8988T (cell line): ENCODE measurements at regions not wholly inside any gene's neighbourhood (a gene's known extent, or its start where the extent isn't known, plus 50 kb on each side); places are given as distances from the start of the nearest gene placed in this dataset.
A peak's percentile ranks its signal among the peaks of the same experiment; 100 is the strongest.

Experiments
- DNase-seq: peaks from one replicate; pipeline ENCODE4 v3.0.0; 2011

DNA sequence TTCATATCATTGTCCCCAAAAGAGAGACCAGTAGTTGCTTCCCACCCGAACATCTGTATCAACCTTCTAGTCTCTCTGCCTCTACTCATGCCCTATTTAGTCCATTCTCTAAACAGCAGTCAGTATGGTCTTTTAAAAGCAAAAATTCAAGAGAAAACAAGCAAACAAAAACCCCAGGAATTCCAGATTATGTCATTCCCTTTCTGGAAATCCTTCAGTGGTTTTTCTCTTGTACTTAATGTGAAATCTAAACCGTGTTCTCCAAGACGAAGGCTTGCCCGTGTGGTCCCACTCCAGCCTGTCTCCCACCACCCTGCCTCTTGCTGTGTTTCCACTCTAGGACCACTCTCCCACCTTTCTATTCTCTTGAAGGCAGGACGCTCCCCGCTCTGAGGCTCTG lies 90.8 kb downstream of the TMEM30B start:
- no peak for DNase-seq

DNA sequence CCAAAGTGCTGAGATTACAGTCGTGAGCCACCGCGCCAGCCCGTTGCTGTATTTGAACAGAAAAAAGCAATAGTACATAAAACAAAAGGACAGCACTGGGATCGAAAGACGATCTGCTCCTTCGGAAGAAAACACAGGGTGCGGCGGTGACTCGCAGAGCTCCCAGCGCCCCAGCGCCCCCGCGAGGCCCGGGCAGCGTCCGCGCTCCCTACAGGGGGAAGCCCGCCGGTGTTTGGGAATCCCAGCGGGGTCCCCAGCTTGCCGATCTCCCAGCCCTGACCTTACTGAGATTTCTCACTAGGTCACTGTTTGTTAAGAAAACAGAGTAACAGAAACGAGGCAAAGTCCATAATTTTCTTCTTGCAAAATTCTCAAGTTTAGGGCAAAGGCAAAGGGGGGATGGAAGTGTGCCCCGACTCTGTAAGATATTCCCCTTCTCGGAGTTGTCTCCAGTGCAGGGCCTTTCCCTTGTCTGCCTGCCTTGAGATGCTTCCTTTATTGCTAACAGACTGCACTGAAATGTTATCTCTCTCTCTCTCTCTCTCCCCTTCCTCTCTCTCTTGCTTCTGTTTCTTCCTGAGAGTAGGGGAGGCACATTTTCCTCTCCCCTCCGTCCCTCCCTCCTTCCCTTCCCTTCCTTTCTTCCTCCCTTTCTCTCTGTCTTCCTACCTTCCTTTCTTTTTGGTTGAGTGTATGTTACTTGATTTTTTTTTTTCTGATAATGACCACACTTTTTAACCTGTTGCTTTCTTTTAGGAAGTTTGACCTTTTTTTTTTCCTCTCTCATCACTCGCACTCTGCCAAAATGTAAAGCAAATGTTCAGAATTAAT lies 91.9 kb downstream of the TMEM30B start:
- peak; percentile 80 for DNase-seq

DNA sequence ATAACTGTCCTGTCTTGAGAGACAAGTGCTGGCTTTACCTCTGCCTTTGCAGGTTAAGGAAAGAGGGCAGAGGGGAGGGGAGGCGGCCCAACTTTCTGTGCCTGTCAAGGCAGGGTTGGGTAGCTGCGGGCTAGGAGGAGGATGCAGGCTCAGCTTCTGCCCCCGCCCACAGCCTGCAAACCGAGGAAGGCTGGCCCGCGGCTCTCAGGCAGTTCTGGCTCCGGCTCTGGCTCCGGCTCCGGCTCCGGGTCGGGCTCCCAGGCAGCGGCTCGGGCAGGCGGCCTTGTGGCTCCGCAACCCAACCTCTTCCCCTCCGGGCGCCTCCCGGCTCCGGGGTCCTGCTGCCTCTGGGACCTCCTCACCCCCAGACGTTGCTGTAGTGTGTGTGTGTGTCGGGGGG lies 92.9 kb downstream of the TMEM30B start:
- DNase-seq, result no peak

DNA sequence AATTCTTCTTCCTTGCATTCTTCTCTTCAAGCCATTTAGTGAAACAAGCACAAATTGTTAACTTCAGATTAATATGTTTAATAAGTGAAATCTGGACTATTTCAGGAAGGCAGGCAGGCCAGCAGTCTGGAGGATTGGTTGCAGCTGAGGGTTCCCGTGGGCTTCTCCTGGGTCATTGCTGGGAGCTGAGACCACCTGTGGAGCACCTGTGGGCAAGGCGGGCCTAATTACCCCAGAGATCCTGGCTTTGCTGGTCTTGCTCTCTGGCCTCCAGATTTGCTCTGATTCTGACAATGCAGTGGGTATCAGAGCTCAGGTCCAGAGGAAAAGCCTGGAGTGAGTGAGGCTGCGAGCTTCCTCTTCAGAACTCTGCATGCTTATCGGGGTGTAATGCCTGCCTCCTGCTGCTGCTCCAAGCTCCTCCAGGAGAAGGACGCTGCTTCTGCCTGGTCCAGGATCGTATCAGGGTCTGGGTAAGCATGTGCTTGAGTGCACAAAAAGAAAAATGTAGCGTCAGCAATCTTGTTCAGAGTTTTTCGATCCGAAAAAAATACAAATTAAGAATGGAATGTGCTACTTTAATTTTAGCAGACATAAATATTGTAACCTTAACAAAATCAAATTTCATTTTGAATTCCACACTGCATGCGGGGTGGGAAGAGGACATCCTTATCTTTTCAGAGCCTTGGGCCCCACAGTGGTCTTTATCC lies 93.8 kb downstream of the TMEM30B start:
- no peak for DNase-seq

DNA sequence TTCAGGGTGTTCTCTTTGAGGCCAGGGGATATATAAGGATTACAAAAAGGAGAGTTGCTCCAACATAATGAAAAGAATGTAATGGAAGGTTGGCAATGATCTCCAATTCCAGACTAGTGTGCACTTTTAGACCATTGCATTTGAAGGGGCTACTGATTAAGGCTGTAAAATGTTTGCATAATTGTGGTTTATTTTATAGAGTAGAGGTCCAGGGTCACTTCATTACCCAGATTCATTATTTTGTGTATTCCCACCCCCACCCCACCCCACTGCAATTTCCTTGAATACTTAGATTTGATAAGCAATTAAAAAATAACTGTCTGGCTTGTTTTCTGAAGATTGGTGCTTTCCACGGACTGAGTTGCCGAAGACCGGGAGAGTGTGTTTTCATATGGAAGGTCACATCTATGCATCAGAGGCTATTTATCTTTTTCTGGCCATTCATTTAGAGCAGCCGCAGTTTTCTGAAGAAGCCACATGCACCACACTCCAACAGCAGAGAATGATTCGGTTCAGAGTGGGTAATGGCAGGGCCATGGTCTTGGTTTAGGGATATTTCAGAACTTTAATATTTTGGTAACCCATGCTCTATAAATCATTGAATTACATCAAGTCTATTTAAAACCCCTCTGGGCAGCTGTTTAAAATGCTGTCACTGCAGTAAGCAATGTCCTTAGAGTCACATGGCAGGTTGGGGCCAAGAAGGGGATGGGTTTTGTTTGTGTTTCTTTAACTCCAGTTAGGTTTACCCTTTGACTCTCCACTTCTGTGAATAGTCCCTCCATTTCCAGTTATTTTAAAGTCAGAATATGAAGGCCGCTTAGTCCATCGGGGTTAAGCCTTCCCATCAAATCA lies 94.6 kb downstream of the TMEM30B start:
- no peak for DNase-seq

DNA sequence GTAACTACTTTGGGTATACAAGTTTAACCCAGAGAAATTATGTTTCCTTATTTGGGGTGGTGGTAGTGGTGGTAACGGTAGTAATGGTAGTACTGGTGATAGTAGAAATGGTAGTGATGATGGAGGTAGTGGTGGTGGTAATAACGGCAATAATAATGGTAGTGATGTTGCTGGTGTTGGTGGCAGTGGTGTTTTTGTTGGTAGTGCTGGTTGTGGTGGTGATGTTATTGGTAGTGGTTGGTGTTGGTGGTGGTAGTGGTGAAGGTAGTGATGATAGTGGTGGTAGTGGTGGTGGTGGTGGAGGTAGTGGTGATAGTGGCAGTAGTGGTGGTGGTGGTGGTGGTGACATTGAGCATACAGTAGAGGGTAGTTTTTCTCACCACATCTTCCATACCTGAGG lies 95.6 kb downstream of the TMEM30B start:
- DNase-seq, result no peak

DNA sequence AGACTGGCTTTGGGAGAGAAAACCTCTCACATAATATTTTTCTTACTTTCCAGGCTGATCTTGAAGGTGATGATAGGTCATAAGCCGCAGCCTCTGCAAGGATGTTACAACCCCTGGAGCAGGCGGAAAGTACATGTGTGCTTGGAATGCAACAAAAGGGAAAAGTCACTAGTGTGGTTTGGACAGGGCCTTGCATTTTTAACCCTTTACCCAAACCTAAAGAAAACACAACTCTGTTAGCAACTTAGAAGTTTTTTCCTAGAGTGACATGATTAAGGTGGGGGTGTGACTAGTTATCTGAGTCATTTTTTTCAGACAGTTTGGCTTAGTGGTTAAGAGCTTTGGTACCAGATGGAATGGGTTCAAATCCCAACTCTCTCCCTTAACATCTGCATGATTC lies 97.0 kb downstream of the TMEM30B start:
- no peak for DNase-seq

DNA sequence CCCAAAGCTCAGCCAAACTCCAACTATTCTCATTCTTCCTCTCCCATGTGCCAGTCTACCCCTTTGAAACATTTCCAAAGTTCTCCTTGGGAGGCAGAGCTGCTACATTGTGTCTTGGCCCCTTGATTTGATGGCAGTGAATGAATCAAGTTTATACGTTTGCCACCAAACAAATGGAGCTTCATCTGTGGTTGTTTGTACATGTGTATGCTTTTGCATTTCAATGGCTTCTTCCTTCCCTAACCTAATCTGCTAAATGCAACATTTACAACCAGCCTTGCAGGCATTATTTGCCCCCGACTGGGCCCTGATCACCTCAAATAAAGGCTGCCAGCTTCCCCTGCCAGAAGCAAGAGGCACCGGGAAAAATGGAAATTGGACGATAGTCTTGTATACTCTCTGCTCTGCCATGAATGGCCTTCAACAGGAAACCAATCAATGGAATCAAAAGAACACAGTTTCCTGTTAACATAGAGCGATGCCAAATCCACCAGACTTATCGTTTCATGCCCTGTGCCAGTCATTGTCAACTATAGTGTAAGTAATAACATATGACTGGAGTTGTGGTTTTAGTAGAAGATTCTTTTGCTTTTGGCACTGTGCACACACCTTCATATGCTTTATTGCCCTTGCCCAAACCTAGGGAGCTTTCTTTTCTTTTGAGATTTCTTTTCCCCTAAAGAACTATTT lies 97.8 kb downstream of the TMEM30B start:
- no peak for DNase-seq

DNA sequence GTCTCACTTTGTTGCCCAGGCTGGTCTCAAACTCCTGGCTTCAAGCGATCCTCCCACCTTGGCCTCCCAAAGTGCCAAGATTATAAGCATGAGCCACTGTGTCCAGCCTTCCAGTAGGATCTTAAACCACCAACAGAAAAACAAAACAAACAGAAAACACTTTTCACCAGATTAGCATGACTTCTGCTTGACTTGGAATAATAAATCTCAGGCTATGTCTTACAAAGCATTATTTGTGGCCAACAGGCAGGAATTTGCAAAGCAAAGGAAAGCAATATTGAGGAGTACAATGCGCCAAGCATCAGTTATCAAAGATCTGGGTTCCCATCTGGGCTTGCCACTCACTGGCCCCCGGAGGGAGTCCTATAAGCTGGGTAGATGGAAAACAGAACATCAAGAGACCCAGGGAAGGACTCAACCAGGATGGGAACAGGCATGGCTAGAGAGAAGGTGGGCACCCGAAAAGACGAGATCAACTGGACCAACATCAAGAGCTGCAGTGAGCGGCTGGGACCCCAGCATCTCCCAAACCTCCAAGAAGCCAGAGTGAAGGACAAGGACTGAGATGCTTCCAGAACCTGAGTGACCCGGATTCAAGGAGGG lies 101.2 kb downstream of the TMEM30B start:
- DNase-seq, result no peak

DNA sequence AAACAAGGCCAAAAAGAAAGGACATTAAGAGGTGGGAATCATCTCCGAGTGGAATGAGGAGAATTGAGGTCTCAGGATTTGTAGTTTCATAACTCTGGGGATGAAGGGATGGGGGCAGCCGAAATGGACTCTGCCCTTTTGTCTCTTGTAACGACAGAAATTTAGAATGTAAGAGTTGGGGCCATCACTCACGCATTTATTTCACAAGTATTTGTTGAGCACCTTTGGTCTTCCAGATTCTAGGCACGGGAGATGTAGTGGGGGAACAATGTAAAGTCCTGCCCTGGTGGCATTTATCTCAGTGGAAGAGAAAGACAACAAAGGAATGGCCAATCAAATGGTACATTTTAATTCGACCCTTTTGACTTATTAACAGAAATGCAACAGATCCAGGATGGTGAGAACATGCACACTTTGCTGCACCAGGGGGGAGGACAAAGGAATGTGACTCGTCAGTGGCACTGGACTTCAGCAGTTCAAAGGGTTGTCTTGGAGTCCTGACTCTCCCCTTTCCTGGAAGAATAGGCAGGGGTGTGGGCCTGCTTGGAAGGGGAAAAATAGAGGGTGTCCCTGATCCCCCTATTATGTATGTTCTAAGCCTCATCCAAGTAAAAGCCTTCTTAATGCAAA lies 102.0 kb downstream of the TMEM30B start:
- no peak for DNase-seq

DNA sequence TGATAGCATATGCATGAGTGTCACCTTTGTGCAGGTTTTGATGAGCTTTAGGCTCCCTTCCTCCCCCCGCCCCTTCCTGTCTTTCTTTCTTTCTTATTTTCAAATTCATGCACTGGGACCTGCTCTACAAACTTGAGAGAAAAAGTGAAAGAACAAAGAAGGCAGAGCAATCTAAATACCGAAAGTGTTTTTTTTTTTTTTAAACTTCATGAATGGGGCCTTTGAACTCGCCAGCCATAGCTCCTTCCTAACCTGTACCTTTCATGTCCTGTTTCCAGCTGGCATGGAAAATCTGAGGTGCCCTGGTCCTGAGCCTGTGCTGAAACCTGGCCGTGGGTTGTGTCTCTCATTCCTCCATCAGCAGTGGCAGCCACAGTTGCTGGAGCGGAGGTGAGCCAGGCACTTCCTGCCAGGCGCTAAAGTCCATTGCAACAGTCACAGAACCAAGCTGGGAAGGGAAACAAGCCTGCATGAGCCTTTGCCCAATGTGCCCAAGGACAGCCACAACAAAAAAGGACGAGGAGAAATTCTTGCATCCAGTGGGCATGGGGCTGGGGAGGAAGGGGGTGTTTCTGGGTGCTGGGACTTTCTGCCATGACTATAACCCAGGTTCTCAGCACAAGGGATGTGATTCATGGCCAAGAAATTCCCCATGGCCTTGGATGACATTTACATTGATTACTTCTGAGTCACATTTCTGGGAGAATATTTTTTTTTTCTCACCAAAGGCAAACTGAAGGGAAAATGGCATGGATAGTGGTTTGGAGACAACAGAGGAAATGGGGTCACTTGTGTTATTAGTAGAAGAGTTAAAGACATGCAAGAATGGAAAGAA lies 102.7 kb downstream of the TMEM30B start:
- peak; percentile 43 for DNase-seq

DNA sequence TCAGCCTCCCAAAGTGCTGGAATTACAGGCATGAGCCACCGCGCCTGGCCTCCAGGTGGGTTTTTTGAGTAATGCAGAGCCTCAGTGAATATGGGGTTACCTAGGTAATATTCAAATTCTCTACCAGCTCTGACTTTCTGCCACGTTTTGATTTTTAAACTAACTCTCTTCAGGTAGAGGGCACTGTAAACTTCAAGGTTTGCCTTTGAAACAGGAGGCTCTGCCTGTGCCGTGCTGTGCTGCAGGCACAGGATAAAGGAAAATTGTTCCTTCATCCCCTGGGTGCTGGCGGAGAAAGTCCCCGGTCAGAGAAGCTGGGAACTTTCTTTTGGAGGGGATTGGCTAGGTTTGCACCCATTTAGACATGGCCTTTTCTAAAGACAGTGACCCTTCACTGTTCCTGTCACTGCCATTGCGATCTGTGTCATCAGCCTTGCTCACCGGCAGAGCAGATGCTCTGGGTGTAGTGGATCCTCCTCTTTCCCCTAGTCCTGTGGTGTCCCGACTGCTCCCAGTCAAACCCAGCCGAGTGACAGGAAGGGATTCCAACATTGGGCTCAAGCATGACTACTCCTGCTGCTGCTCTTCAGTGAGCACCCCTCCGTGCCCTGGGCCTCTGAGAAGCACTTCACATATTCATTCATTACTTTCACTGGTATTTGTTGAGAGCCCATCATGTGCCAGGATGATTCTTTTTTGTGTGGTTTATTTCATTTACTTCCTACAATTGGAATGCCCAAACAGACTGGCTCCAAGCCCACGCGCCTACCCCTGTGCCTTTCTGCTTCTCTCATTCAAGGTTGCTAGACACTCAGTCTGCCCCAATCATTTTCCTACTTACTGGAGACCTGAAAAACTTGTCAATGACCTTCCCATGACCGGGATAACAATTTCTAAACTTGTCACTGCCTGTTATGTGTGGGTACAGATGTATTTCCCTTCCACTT lies 103.6 kb downstream of the TMEM30B start:
- DNase-seq, result no peak

DNA sequence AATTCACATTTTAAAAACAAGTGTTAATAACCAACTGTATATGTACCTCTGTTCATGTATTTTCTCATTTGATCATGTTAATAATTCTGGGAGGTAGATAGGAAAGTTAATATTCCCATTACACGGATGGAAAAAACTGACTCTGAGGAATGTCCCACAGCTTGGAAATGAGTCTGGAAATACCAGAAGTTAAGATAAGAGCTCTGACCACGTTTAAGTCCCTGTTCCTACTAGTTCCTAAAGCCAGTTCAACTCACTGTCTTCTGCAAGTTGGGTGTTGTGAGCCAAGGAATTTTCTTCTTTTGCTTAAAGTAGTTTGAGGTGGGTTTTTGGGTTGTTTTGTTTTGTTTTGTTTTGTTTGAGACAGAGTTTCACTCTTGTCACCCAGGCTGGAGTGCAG lies 104.5 kb downstream of the TMEM30B start:
- no peak for DNase-seq

DNA sequence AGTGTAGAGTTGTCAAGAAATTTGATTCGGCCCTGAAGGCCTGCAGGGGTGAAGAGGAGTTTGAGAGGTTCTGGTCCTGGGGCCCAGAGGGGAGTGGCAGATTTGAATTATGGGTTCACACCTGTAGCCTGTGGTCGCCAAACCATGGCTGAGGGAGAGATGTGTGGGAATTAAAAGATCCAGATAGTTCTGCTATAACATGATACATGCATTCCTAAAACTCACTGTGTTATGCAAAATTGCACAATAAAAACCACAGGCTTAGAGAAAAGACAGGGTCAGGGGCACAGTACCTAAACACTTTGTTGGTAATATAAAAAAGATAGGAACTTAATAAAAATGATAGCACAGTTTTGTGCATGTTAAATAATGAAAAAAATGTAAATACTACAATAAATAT lies 106.2 kb downstream of the TMEM30B start:
- DNase-seq, result no peak

DNA sequence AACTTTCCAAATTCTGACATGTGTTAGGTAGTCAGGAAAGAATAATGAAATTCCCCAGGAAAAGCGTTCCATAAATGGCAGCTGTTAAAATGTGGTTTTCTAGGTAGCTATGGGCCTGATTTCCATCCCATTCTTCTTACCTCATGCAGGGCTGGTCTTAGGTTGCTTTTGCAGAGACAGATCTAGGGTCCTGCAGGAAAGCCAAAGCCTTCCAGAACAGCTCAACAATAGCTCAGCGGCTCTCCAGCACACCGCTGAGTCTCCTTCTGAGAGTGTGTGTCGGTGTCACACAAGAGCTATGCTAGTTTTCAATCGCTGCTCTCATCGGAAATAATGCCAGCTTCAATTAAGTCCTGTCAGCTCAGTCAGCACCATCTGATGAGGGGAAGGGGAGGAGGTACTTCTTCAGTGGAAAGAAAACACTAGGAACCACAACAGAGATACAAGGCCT lies 106.7 kb downstream of the TMEM30B start:
- DNase-seq, result no peak

DNA sequence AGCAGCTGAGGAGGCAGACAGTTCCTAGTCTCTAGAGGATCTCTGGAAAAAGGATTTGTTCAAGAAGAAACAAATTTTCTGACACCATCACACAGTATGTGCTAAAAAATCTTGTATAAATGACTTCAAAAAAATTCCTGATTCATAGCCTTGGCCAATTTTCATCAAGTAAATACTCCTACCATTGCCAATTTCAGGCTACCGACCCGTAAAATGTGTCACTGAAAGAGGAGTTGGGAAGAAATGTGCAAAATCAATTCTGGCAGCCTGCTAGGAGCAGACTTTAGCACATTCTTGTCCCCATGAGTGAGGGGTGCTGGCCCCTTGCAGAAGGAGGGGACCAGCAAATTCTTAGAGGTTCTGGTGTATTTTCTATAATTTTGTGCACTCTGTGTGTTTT lies 109.4 kb downstream of the TMEM30B start:
- DNase-seq, result no peak

DNA sequence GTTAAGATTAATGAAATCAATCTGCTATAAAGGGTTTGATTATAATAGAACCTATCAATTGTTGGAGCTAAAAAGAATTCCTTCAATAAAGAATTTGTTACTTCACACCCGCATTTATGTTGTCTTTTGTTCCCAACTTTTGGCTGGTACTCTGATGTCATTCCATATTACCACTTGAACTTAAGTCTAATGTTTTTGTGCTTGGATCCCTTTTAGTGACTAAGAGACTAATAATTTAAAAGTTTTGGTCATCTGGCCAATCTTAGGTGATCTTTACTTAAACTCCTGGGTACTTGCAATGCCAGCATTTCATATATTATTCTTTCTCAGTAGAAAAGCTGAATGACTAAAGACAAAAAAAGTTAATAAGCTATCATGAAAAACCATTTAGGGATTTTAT lies 113.0 kb downstream of the TMEM30B start:
- DNase-seq, result no peak

DNA sequence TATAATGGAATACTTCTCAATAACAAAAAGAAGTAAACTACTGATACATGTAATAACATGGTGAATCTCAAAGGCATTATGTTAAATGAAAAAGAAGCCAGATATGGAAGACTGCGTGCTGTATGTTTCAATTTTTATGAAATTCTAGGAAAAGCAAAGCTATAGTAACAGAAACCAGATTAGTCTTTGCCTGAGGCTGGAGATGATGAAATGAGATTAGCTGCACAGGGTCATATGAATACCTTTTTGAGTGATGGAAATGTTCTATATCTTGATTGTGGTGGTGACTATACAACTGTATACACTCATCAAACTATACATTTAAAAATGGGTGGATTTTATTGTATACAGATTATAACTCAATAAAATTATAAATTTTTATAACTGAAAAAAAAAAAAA lies 113.5 kb downstream of the TMEM30B start:
- no peak for DNase-seq

DNA sequence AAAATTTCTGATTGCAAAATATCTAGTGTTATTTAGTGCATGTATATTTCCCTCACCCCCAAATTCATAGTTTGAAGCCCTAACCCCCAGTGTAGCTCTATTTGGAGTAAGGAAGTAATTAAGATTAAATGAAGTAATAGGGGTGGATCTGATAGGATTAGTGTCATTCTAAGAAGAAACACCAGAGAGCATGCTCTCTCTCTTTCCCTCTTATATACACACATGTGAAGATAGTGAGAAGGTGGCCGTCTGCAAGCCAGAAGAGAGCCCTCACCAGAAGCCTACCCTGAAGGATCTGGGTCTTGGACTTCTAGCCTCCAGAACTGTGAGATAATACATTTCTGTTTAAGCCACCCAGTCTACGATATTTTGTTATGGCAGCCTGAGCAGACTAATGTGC lies 120.3 kb downstream of the TMEM30B start:
- DNase-seq, result no peak

DNA sequence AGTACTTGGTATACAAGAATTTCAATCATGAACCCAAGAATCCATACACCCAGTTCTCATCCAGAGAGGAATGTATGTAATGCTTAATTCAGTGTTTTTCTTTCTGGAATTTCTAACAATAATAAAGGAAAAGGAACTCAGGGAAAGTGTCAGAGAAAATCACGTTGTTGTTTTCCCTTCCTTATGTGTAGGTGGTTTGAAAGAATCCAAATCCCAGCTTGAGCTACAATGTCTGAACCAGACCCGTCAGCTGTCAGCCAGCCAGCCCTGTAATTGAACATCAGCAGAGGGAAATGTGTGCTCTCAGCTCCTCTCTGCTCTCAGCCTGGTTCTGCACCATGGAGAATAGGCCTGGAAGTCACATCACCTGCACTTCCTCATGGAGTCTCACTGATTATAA lies 126.5 kb downstream of the TMEM30B start:
- DNase-seq, result no peak
